GM10266 (cell line): ENCODE measurements at regions not wholly inside any gene's neighbourhood (a gene's known extent, or its start where the extent isn't known, plus 50 kb on each side); places are given as distances from the start of the nearest gene placed in this dataset.
"Not testable (repeated sequence)": the region's sequence is repeated elsewhere in the genome, so short reads cannot be mapped to it uniquely, and the experiment has no call there.

Source experiments
- DNase-seq: peaks from one replicate; pipeline ENCODE4 v3.0.0; 2012; ENCODE audit errors: extremely low spot score
- CTCF ChIP-seq: IDR thresholded peaks from 2 replicates; pipeline ENCODE4 v1.5.1; 2012; ENCODE audit warnings: mild to moderate bottlenecking, low read depth; ENCODE audit not compliant: control insufficient read depth, insufficient read depth; ENCODE audit errors: missing control alignments

DNA sequence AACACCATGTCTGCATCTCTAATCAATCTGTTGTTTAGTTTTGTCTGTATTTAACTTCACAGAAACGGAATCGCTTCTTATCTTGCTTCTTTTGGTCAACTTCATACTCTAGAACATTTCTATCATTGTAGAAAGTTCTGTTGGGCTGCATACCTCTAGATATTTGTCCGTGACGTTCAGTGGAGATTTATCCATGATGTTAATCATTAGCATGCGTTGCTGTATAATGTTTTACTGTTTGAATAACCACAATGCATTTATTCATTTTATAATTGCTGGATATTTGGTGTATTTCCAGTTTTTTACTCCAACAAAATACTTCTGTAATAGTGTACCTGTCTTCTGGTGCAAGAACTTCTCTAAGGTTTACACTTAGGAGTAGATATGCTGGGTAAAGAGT lies 96.2 kb upstream of the GDNF start:
- TF ChIP-seq CTCF: no peak

GRCh38 chr5:37933576-37933975 lies 93.7 kb upstream of the GDNF start:
- TF ChIP-seq CTCF: no peak
- DNase-seq: no peak

More for the DNA sequence above, 96.2 kb upstream of the GDNF start:
- DNase-seq: no peak

DNA sequence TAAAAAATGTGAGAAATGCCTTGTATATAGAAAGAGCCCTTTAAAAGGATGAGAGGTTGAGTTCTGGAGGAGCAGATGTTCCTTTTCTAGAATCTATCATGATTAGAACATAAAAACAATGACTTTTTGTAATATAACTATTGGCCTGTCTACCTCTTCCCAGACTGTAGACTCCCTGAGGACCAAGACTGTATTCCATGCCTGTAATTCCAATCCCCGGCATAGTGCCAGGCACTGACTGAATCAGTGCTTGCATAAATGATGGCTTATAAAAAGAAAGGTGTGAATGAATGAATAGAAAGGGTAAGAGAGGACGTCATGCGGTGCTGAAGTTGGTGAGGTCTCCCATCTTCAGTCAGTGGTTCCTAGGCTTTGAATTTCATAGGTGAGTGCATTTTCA lies 92.6 kb upstream of the GDNF start:
- no peak for TF ChIP-seq CTCF
- DNase-seq: no peak

- no peak for DNase-seq
- no peak for TF ChIP-seq CTCF
These were observed 91.7 kb upstream of the GDNF start for GRCh38 chr5:37931541-37931940.

DNA sequence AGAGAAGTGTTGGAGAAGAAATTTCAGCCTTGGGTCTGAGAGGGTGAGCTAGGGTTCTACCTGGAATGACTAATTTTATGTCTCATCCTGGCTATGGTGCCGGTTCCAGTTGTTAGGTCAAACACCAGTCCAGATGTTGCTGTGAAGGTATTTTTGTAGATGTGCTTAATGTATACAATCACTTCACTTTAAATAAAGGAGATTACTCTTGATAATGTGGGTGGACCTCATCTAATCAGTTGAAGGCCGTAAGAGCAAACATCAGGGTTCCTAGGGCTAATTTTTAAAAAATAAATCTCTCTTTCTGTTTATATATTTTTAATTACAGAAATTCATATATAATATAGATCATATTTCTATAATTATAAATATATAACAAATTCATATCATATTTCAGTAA lies 90.5 kb upstream of the GDNF start:
- no peak for TF ChIP-seq CTCF

DNA sequence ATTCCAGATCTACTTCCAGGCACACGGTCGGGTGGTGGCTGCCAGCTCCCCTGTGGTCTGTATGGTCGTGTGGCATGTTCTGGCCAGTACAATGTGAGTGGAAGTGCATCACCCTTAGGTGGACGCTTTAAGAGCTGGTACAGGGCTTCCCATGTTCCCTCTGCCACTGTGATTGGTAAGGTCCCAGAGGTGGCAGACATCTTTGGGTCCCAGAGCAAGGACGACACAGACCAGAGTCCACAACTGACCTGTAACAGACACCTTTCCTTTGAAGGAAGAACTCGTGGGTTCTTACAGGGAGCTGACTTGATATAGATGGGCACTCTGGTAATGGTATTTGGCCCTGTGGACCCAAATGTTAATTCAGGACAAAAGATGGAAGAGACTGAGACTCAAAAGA lies 90.0 kb upstream of the GDNF start:
- no peak for TF ChIP-seq CTCF
- DNase-seq: no peak

More for the DNA sequence above, 90.5 kb upstream of the GDNF start:
- DNase-seq: no peak

GRCh38 chr5:37927753-37928152 lies 87.9 kb upstream of the GDNF start:
- not testable (repeated sequence) for DNase-seq

DNA sequence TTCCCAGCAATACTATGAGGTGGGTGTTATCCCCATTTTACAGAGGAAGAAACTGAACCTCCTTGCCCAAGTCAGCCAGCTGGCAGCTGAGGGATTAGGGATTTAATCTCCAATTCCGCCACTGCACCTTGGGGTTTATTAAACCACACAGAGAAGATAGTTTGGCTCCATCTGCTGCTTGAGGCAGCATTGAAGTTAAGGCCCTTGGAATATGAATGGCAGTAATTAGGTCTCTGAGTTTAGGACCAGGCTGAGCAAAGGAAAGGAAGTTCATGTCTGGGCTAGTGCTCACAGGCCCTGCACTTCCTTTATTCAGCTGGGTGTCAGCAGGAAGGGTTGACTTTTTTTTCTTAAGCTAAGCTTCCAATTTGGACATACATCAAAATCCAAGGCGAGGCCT lies 86.9 kb upstream of the GDNF start:
- no peak for DNase-seq
- no peak for TF ChIP-seq CTCF
